Hepatocyte (in vitro differentiated cells): ENCODE measurements at regions not wholly inside any gene's neighbourhood (a gene's known extent, or its start where the extent isn't known, plus 50 kb on each side); places are given as distances from the start of the nearest gene placed in this dataset.

Experiments
- EZH2 ChIP-seq: fragments of 200-600 bp; sonication (generic); IDR thresholded peaks from 2 replicates; pipeline ENCODE4 v1.6.1; 2016; ENCODE audit warnings: antibody characterized with exemption, mild to moderate bottlenecking, borderline replicate concordance
- EZH2phosphoT487 ChIP-seq: fragments of 200-600 bp; sonication (generic); IDR thresholded peaks from one replicate; pipeline ENCODE4 v1.6.1; 2018; ENCODE audit warnings: antibody characterized with exemption, mild to moderate bottlenecking, low read depth, moderate library complexity; ENCODE audit not compliant: unreplicated experiment, severe bottlenecking
- TF ChIP-seq, protein P1 (sequence below): fragments of 200-600 bp; sonication (generic); IDR thresholded peaks from 2 replicates; pipeline ENCODE4 v1.5.1; 2016; ENCODE audit warnings: antibody characterized with exemption, mild to moderate bottlenecking; ENCODE audit not compliant: poor library complexity

DNA sequence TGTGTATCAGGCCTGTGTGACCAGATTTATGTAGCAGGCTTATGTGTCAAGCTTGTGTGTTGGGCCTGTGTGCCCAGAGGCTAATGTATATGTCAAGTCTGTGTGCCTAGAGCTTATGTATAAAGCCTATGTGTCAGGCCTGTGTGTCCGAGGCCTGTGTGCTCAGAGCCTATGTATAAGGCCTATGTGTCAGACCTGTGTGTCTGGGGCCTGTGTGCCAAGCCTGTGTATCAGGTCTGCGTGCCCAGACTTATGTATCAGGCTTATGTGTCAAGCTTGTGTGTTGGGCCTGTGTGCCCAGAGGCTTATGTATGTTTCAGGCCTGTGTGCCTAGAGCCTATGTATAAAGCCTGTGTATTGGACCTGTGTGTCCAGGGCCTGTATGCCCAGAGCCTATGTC, 249.3 kb upstream of the AVPR1A start:
- TF ChIP-seq, protein P1, sequence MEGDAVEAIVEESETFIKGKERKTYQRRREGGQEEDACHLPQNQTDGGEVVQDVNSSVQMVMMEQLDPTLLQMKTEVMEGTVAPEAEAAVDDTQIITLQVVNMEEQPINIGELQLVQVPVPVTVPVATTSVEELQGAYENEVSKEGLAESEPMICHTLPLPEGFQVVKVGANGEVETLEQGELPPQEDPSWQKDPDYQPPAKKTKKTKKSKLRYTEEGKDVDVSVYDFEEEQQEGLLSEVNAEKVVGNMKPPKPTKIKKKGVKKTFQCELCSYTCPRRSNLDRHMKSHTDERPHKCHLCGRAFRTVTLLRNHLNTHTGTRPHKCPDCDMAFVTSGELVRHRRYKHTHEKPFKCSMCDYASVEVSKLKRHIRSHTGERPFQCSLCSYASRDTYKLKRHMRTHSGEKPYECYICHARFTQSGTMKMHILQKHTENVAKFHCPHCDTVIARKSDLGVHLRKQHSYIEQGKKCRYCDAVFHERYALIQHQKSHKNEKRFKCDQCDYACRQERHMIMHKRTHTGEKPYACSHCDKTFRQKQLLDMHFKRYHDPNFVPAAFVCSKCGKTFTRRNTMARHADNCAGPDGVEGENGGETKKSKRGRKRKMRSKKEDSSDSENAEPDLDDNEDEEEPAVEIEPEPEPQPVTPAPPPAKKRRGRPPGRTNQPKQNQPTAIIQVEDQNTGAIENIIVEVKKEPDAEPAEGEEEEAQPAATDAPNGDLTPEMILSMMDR = no peak
- TF ChIP-seq EZH2 = no peak
- no peak for TF ChIP-seq EZH2phosphoT487
